ENCODE measurements at regions not wholly inside any gene's neighbourhood (a gene's known extent, or its start where the extent isn't known, plus 50 kb on each side); places are given as distances from the start of the nearest gene placed in this dataset.

DNA sequence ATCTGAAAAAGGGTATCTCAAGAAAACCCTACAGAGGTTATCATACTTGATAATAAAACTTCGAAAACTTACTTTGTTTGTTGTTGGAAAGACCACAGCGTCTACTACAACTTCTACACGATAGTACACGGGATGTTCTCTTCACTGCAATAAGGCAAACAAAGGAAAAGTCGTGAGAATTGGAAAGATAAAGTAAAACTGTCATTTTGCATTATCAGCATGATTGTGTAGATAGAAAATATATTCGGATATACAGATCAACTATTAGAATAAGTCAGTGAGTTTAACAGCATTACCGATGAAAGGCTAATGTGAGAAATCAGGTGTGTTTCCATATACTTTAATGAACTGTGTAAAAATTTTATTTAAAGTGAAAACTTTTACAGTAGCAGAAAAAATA, 287.4 kb downstream of the KLF6 start:
- Histone ChIP-seq H3K4me1 (peaks cover 3% of the 10 kb centered on the region), H3K36me3 (ENCODE audit: low read depth, missing control alignments) (no peaks in the 10 kb centered on the region), H3K27me3 (no peaks in the 10 kb centered on the region), H3K9me3 (no peaks in the 10 kb centered on the region), H3K4me3 (no peak overlapping the region), H3K27ac (no peak overlapping the region)
- no peak for TF ChIP-seq POLR2A (IDR thresholded peaks at IDR 0.05)
- TF ChIP-seq, protein P1, sequence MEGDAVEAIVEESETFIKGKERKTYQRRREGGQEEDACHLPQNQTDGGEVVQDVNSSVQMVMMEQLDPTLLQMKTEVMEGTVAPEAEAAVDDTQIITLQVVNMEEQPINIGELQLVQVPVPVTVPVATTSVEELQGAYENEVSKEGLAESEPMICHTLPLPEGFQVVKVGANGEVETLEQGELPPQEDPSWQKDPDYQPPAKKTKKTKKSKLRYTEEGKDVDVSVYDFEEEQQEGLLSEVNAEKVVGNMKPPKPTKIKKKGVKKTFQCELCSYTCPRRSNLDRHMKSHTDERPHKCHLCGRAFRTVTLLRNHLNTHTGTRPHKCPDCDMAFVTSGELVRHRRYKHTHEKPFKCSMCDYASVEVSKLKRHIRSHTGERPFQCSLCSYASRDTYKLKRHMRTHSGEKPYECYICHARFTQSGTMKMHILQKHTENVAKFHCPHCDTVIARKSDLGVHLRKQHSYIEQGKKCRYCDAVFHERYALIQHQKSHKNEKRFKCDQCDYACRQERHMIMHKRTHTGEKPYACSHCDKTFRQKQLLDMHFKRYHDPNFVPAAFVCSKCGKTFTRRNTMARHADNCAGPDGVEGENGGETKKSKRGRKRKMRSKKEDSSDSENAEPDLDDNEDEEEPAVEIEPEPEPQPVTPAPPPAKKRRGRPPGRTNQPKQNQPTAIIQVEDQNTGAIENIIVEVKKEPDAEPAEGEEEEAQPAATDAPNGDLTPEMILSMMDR (IDR thresholded peaks at IDR 0.05) = no peak
- 86 to 87% methylated on average over 7 of the region's 7 CpGs for WGBS, 2 donors
- no peak for DNase-seq
- intact Hi-C loops (cut with DNase I; ENCODE audit: low total_unique reads) = no loop called here

- no peak for TF ChIP-seq POLR2A (IDR thresholded peaks at IDR 0.05)
- TF ChIP-seq, protein P1 (IDR thresholded peaks at IDR 0.05) = no peak
- intact Hi-C loops (cut with DNase I; ENCODE audit: low total_unique reads) = no loop called here
- Histone ChIP-seq H3K36me3 (ENCODE audit: low read depth, missing control alignments) (no peaks in the 10 kb centered on the region), H3K4me1 (peaks cover 3% of the 10 kb centered on the region), H3K4me3 (no peak overlapping the region), H3K27ac (no peak overlapping the region), H3K9me3 (no peaks in the 10 kb centered on the region), H3K27me3 (no peaks in the 10 kb centered on the region)
- 96% methylated on average over 7 of the region's 7 CpGs for WGBS, 2 donors
- DNase-seq = no peak
Measured at GRCh38 chr10:3496138-3496537, 288.9 kb downstream of the KLF6 start.

DNA sequence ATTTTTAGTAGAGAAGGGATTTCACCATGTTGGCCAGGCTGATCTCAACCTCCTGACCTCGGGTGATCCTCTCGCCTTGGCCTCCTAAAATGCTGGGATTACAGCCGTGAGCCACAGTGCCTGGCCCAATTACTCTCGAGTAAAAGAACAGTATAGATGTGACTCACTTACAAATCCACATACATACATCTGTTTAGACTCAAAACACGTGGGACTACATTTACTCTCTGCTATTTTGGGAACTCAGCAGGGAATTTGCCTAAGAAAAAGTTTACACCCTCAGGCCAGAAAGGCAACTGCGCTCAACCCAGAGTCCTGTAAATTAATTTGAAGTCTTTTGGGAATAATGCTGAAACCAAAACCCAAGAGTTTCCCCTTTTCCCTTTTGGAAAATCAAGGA, 289.7 kb downstream of the KLF6 start:
- no peak for DNase-seq
- 70 to 89% methylated on average over 6 of the region's 6 CpGs for WGBS, 2 donors
- H3K36me3 ChIP-seq (ENCODE audit: low read depth, missing control alignments) = no peaks in the 10 kb centered on the region
- TF ChIP-seq, protein P1 (IDR thresholded peaks at IDR 0.05) = no peak
- TF ChIP-seq POLR2A (IDR thresholded peaks at IDR 0.05) = no peak
- H3K9me3 ChIP-seq = no peaks in the 10 kb centered on the region
- no peak overlapping the region for H3K27ac ChIP-seq
- no peak overlapping the region for H3K4me3 ChIP-seq
- no peaks in the 10 kb centered on the region for H3K27me3 ChIP-seq
- H3K4me1 ChIP-seq = peaks cover 3% of the 10 kb centered on the region
- intact Hi-C loops (cut with DNase I; ENCODE audit: low total_unique reads) = no loop called here

DNA sequence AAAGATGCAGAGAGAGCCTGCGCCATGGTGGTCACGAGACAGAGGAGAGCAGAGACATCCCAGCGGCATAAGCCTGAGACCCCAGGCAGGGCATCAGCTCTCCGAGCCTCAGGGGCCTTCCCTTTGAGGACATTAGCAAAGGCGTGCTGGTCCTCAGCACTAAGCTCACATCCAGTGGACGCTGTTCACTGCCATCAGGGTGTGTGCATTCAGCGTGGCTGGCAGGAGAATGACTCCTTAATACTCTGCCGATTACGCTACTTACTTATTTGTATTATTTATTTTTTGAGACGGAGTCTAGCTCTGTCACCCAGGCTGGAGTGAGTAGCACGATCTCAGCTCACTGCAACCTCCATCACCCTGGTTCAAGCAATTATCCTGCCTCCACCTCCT, 290.2 kb downstream of the KLF6 start:
- no peaks in the 10 kb centered on the region for H3K9me3 ChIP-seq
- no peak overlapping the region for H3K4me3 ChIP-seq
- peaks cover 3% of the 10 kb centered on the region for H3K4me1 ChIP-seq
- no peak for TF ChIP-seq POLR2A (IDR thresholded peaks at IDR 0.05)
- TF ChIP-seq, protein P1 (IDR thresholded peaks at IDR 0.05) = no peak
- no peaks in the 10 kb centered on the region for H3K36me3 ChIP-seq (ENCODE audit: low read depth, missing control alignments)
- no peaks in the 10 kb centered on the region for H3K27me3 ChIP-seq
- no peak overlapping the region for H3K27ac ChIP-seq
- 57 to 62% methylated on average over 11 of the region's 11 CpGs for WGBS, 2 donors
- intact Hi-C loops (cut with DNase I; ENCODE audit: low total_unique reads) = no loop called here
- no peak for DNase-seq

- Histone ChIP-seq H3K36me3 (ENCODE audit: low read depth, missing control alignments) (no peaks in the 10 kb centered on the region), H3K4me1 (peaks cover 3% of the 10 kb centered on the region), H3K27ac (peak overlapping the region in 1 of 2 donors; percentile 64), H3K4me3 (peak overlapping the region in 1 of 2 donors; percentile 16), H3K9me3 (no peaks in the 10 kb centered on the region), H3K27me3 (no peaks in the 10 kb centered on the region)
- TF ChIP-seq POLR2A (IDR thresholded peaks at IDR 0.05) = no peak
- TF ChIP-seq, protein P1 (IDR thresholded peaks at IDR 0.05) = no peak
- 32 to 35% methylated on average over 22 of the region's 22 CpGs for WGBS, 2 donors
- DNase-seq = peak; percentile 34
- intact Hi-C loops (cut with DNase I; ENCODE audit: low total_unique reads) = no loop called here
Measured at GRCh38 chr10:3494131-3494837, 290.7 kb downstream of the KLF6 start.
